HepG2 (cell line): ENCODE measurements at regions not wholly inside any gene's neighbourhood (a gene's known extent, or its start where the extent isn't known, plus 50 kb on each side); places are given as distances from the start of the nearest gene placed in this dataset.

Experiments
- ATAC-seq: fragments of 200-7000 bp; cut with Tn5 transposase; 3 replicates; pipeline ENCODE4 v1.9.1; 2020; ENCODE audit warnings: mild to moderate bottlenecking, moderate library complexity
- BruUV-seq: library from RNA; stranded (reverse); fragments of 400-500 nt; replicated peaks from 2 replicates; lab custom pipeline; 2021; lab: Mats Ljungman, UMichigan
- CTCF ChIA-PET: fragments of 300-600 bp; formaldehyde crosslinking; extraction: SDS; loops from one replicate; lab custom pipeline; 2021; ENCODE audit warnings: low total read pairs, inconsistent platforms, low intra/inter-chr PET ratio; lab: Yijun Ruan, JAX
- POLR2A ChIA-PET: fragments of 350-600 bp; sonication (Branson Sonifier 250); formaldehyde crosslinking; loops from one replicate; lab custom pipeline; 2020; ENCODE audit warnings: antibody characterized with exemption, inconsistent platforms; lab: Yijun Ruan, JAX
- DNase-seq: peaks from one replicate; pipeline ENCODE4 v3.0.0-alpha.2; 2015; ENCODE audit warnings: low spot score
- FAIRE-seq: peaks from 3 replicates; lab custom pipeline; 2011; peaks lifted over from hg19 to GRCh38; lab: Jason Lieb, UNC
- H2AFZ ChIP-seq: one replicate; pipeline ENCODE4 v1.6.1; 2011; ENCODE audit warnings: low read length, inconsistent platforms
- H3K27ac ChIP-seq: fragments of 300-600 bp; 3 replicates; pipeline ENCODE4 v1.8.0; 2011; ENCODE audit warnings: mixed run types, mild to moderate bottlenecking, mixed read lengths, low read length, inconsistent platforms; ENCODE audit not compliant: insufficient read depth; ENCODE audit errors: extremely low read length
- H3K27me3 ChIP-seq, 2 experiments: fragments of 200-600 bp in 1 of 2; 2 replicates in 1 of 2; 3 replicates in 1 of 2; pipeline versions ENCODE4 v1.6.0 to v1.8.0; 2011; ENCODE audit warnings: low read length in 2 of 2, mild to moderate bottlenecking in 2 of 2, moderate library complexity in 2 of 2, inconsistent platforms in 1 of 2; ENCODE audit not compliant: insufficient read depth in 2 of 2, control insufficient read depth in 1 of 2
- H3K36me3 ChIP-seq, 2 experiments: fragments of 200-600 bp in 1 of 2; replicated peaks in 1 of 2; 2 replicates in 1 of 2; 3 replicates in 1 of 2; pipeline versions ENCODE4 v1.5.1 to v1.8.0; 2011; ENCODE audit warnings: low read length in 2 of 2, inconsistent platforms in 1 of 2; ENCODE audit not compliant: insufficient read depth in 2 of 2, control insufficient read depth in 1 of 2
- H3K4me1 ChIP-seq: 2 replicates; pipeline ENCODE4 v1.5.1; 2012; ENCODE audit warnings: low read length, inconsistent platforms; ENCODE audit not compliant: insufficient read depth
- H3K4me2 ChIP-seq: 2 replicates; pipeline ENCODE4 v1.6.0; 2011; ENCODE audit warnings: low read depth, low read length, inconsistent platforms
- H3K4me3 ChIP-seq, 3 experiments: fragments of 200-600 bp in 1 of 3; sonication (generic), shearing (Covaris generic) in 1 of 3; replicated peaks in 1 of 3; 2 replicates each; pipeline ENCODE4 v1.5.1; 2011 to 2016; ENCODE audit warnings: low read length in 3 of 3, inconsistent platforms in 2 of 3, low read depth in 2 of 3, mild to moderate bottlenecking in 2 of 3, control low read depth in 1 of 3, mixed read lengths in 1 of 3; ENCODE audit not compliant: insufficient read depth in 1 of 3
- H3K79me2 ChIP-seq: one replicate; pipeline ENCODE4 v1.6.1; 2011; ENCODE audit warnings: low read length, inconsistent platforms; ENCODE audit not compliant: insufficient read depth
- H3K9ac ChIP-seq: 2 replicates; pipeline ENCODE4 v1.6.0; 2011; ENCODE audit warnings: mild to moderate bottlenecking, low read depth, low read length, inconsistent platforms; ENCODE audit not compliant: insufficient read depth
- H3K9me3 ChIP-seq: 2 replicates; pipeline ENCODE4 v1.5.1; 2012; ENCODE audit warnings: mild to moderate bottlenecking, low read length
- H4K20me1 ChIP-seq: 2 replicates; pipeline ENCODE4 v1.6.0; 2011; ENCODE audit warnings: inconsistent platforms, mild to moderate bottlenecking, low read length, moderate library complexity; ENCODE audit not compliant: insufficient read depth
- E2F1 ChIP-seq: sonication (generic); formaldehyde crosslinking; IDR thresholded peaks from 2 replicates; pipeline ENCODE4 v1.5.0; 2020; ENCODE audit warnings: missing genetic modification reagents
- EHMT2 ChIP-seq: fragments of 200-600 bp; sonication (generic); IDR thresholded peaks from 2 replicates; pipeline ENCODE4 v1.7.0; 2017; ENCODE audit warnings: antibody characterized with exemption, low read depth, low read length, borderline replicate concordance
- EP300 ChIP-seq, 3 experiments: sonication (generic) in 1 of 3; formaldehyde crosslinking in 1 of 3; IDR thresholded peaks; 2 replicates each; pipeline versions ENCODE4 v1.5.1 to v1.6.1; 2011 to 2020; ENCODE audit warnings: low read depth in 2 of 3, low read length in 2 of 3, borderline replicate concordance in 1 of 3, improper control_type of control experiment in 1 of 3, mild to moderate bottlenecking in 1 of 3, missing genetic modification reagents in 1 of 3, moderate library complexity in 1 of 3
- EZH2 ChIP-seq: conservative IDR thresholded peaks from 2 replicates; pipeline ENCODE4 v1.6.1; 2012; ENCODE audit warnings: mild to moderate bottlenecking, low read depth, low read length, moderate library complexity
- GRHL1 ChIP-seq: sonication (generic); formaldehyde crosslinking; conservative IDR thresholded peaks from 2 replicates; pipeline ENCODE4 v1.8.0; 2022; ENCODE audit warnings: missing genetic modification reagents
- KLF16 ChIP-seq, 2 experiments: sonication (generic) in 1 of 2; formaldehyde crosslinking in 1 of 2; IDR thresholded peaks; 2 replicates each; pipeline versions ENCODE4 v1.6.1 to v1.8.0; 2016 to 2023; ENCODE audit warnings: missing genetic modification reagents in 2 of 2, missing compliant biosample characterization in 1 of 2
- LCORL ChIP-seq, 2 experiments: fragments of 450-650 bp in 1 of 2; sonication (generic) in 1 of 2; formaldehyde crosslinking in 1 of 2; IDR thresholded peaks; 2 replicates each; pipeline versions ENCODE4 v1.5.0 to v1.6.1; 2017 to 2020; ENCODE audit warnings: antibody characterized with exemption in 1 of 2, missing genetic modification reagents in 1 of 2
- MTA3 ChIP-seq: sonication (generic); formaldehyde crosslinking; IDR thresholded peaks from 2 replicates; pipeline ENCODE4 v1.4.0; 2020; ENCODE audit warnings: missing genetic modification reagents
- TCF7 ChIP-seq: sonication (generic); IDR thresholded peaks from 2 replicates; pipeline ENCODE4 v1.6.1; 2016; ENCODE audit warnings: antibody characterized with exemption, low read depth
- TIGD3 ChIP-seq: sonication (generic); formaldehyde crosslinking; IDR thresholded peaks from 2 replicates; pipeline ENCODE4 v1.5.1; 2020; ENCODE audit warnings: mild to moderate bottlenecking, missing genetic modification reagents, borderline replicate concordance
- ZBTB44 ChIP-seq: sonication (generic); formaldehyde crosslinking; IDR thresholded peaks from 2 replicates; pipeline ENCODE4 v1.4.0; 2020; ENCODE audit warnings: missing genetic modification reagents
- ZNF251 ChIP-seq: sonication (generic); formaldehyde crosslinking; IDR thresholded peaks from 2 replicates; pipeline ENCODE4 v1.9.0; 2021; ENCODE audit warnings: mild to moderate bottlenecking, missing genetic modification reagents
- ZNF614 ChIP-seq: IDR thresholded peaks from 2 replicates; pipeline ENCODE4 v1.6.1; 2018; ENCODE audit warnings: missing biosample characterization, missing genetic modification reagents, inconsistent platforms, borderline replicate concordance
- ZNF660 ChIP-seq: sonication (generic); formaldehyde crosslinking; IDR thresholded peaks from 2 replicates; pipeline ENCODE4 v1.5.1; 2020; ENCODE audit warnings: mild to moderate bottlenecking, low read depth, missing genetic modification reagents, borderline replicate concordance
- ZNF839 ChIP-seq: sonication (generic); formaldehyde crosslinking; IDR thresholded peaks from 2 replicates; pipeline ENCODE4 v1.4.0; 2020; ENCODE audit warnings: missing genetic modification reagents, mild to moderate bottlenecking, borderline replicate concordance
- WGBS: methylation state at CpG from one replicate; pipeline ENCODE4 v1.1.6; 2017; ENCODE audit warnings: low lambda C conversion rate; 5-methylcytosine and 5-hydroxymethylcytosine counted together
- in situ Hi-C: cut with HindIII; loops from 2 replicates; pipeline ENCODE4 v1.10.0; 2017; ENCODE audit warnings: low pct_unique_long_range_greater_than_20kb; ENCODE audit not compliant: extremely low pct_ligation_motif_present
- intact Hi-C: fragments of 100-400 bp; cut with micrococcal nuclease; formaldehyde crosslinking; loops from one replicate; pipeline ENCODE4 v1.10.0; 2022; ENCODE audit not compliant: unreplicated experiment

GRCh38 chr6:72464246-72464645, 157.6 kb upstream of the KCNQ5 start:
- no peak overlapping the region for H3K9ac ChIP-seq
- no peak overlapping the region for H2AFZ ChIP-seq
- no TSS peak for BruUV-seq
- DNase-seq (no peak), FAIRE-seq (no peak), ATAC-seq (no peak)
- H3K27ac ChIP-seq: no peak overlapping the region
- no peaks in the 10 kb centered on the region for H4K20me1 ChIP-seq
- H3K36me3 ChIP-seq: no peaks in the 10 kb centered on the region
- in situ Hi-C loops (no loop called here), intact Hi-C loops (no loop called here)
- ChIA-PET POLR2A (no interaction called here), CTCF (no interaction called here)
- H3K79me2 ChIP-seq: no peaks in the 10 kb centered on the region
- no peak for TF ChIP-seq ZNF614 (CRISPR knock-in tag)
- no peak for TF ChIP-seq LCORL (IDR thresholded peaks at IDR 0.05)
- no peak for TF ChIP-seq LCORL (CRISPR knock-in tag; IDR thresholded peaks at IDR 0.05)
- TF ChIP-seq E2F1 (CRISPR knock-in tag): no peak
- no peak for TF ChIP-seq ZNF839 (CRISPR knock-in tag)
- TF ChIP-seq ZNF660 (CRISPR knock-in tag): no peak
- no peak for TF ChIP-seq TCF7
- TF ChIP-seq ZNF251: no peak
- TF ChIP-seq TIGD3 (CRISPR knock-in tag): no peak
- no peak for TF ChIP-seq EP300 (IDR thresholded peaks at IDR 0.05; ENCODE audit: low read depth in 2 of 2, low read length in 2 of 2)
- TF ChIP-seq EP300 (CRISPR knock-in tag; IDR thresholded peaks at IDR 0.05; ENCODE audit: borderline replicate concordance): no peak
- no peak for TF ChIP-seq MTA3 (CRISPR knock-in tag)
- TF ChIP-seq ZBTB44 (CRISPR knock-in tag): no peak
- TF ChIP-seq KLF16 (CRISPR knock-in tag; IDR thresholded peaks at IDR 0.05): no peak
- TF ChIP-seq GRHL1 (CRISPR knock-in tag): no peak
- TF ChIP-seq EZH2: no peak
- TF ChIP-seq EHMT2: no peak
- no peaks in the 10 kb centered on the region for H3K4me1 ChIP-seq
- H3K9me3 ChIP-seq: no peaks in the 10 kb centered on the region
- H3K27me3 ChIP-seq: no peaks in the 10 kb centered on the region
- no peak overlapping the region for H3K4me2 ChIP-seq
- WGBS: 7% methylated on average over 2 of the region's 2 CpGs
- no peak overlapping the region for H3K4me3 ChIP-seq
